C4-2B (cell line): ENCODE measurements at regions not wholly inside any gene's neighbourhood (a gene's known extent, or its start where the extent isn't known, plus 50 kb on each side); places are given as distances from the start of the nearest gene placed in this dataset.
"Not testable (repeated sequence)": the region's sequence is repeated elsewhere in the genome, so short reads cannot be mapped to it uniquely, and the experiment has no call there.

ENCODE experiments used
- H3K27ac ChIP-seq: fragments of 450-650 bp; 2 replicates; pipeline ENCODE4 v1.5.1; 2017
- ZFX ChIP-seq: fragments of 450-650 bp; IDR thresholded peaks from 2 replicates; pipeline ENCODE4 v1.6.1; 2017
- TF ChIP-seq, protein P1 (sequence below): fragments of 450-650 bp; conservative IDR thresholded peaks from 2 replicates; pipeline ENCODE4 v1.5.1; 2017; ENCODE audit warnings: mild to moderate bottlenecking

GRCh38 chr4:27119239-27119638 is 258.6 kb downstream of the STIM2 start:
- H3K27ac ChIP-seq: no peak overlapping the region
- TF ChIP-seq, protein P1, sequence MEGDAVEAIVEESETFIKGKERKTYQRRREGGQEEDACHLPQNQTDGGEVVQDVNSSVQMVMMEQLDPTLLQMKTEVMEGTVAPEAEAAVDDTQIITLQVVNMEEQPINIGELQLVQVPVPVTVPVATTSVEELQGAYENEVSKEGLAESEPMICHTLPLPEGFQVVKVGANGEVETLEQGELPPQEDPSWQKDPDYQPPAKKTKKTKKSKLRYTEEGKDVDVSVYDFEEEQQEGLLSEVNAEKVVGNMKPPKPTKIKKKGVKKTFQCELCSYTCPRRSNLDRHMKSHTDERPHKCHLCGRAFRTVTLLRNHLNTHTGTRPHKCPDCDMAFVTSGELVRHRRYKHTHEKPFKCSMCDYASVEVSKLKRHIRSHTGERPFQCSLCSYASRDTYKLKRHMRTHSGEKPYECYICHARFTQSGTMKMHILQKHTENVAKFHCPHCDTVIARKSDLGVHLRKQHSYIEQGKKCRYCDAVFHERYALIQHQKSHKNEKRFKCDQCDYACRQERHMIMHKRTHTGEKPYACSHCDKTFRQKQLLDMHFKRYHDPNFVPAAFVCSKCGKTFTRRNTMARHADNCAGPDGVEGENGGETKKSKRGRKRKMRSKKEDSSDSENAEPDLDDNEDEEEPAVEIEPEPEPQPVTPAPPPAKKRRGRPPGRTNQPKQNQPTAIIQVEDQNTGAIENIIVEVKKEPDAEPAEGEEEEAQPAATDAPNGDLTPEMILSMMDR: no peak
- TF ChIP-seq ZFX: no peak

GRCh38 chr4:27121830-27122229 is 261.2 kb downstream of the STIM2 start:
- no peak for TF ChIP-seq ZFX
- TF ChIP-seq, protein P1: no peak
- H3K27ac ChIP-seq: no peak overlapping the region

DNA sequence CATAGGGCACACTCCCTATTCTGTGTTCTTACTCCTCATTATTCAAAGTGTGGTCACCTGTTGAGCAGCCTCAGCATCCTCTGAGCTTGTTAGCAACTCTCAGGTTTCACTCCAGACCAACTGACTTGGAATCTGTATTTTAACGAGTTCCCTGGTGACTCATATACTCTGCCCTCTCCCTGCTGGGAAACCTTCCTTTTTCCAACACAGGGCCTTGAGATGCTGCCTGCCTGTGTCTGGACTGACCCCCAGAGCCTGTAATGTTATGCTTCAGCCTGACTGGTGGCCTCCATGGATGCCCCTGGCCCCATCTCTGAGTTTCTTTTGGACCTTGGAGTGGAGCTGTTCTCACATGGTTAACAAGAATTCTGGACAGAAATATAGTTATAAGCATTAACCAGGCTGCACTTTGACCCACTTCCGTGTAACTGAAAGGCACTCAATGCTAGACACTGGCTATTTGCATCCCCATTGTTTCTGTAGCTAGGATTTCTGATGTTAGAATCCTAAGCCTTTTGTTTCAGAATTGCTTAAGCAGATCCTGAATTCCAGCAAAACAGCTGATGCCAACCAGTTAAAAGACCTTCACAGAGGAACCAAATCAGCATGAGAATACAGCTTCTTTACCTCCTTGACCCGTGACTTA is 262.6 kb downstream of the STIM2 start:
- no peak for TF ChIP-seq ZFX
- TF ChIP-seq, protein P1: no peak
- H3K27ac ChIP-seq: no peak overlapping the region

- no peak overlapping the region for H3K27ac ChIP-seq
- no peak for TF ChIP-seq ZFX
- TF ChIP-seq, protein P1: no peak
Measured at GRCh38 chr4:27123769-27124124, 263.1 kb downstream of the STIM2 start.

- H3K27ac ChIP-seq: not testable (repeated sequence)
Measured at GRCh38 chr4:27126895-27127294, 266.3 kb downstream of the STIM2 start.

- no peak overlapping the region for H3K27ac ChIP-seq
- TF ChIP-seq, protein P1: no peak
- TF ChIP-seq ZFX: no peak
Measured at GRCh38 chr4:27128443-27128842, 267.8 kb downstream of the STIM2 start.

- TF ChIP-seq ZFX: no peak
- TF ChIP-seq, protein P1: no peak
- no peak overlapping the region for H3K27ac ChIP-seq
Measured at GRCh38 chr4:27129871-27130366, 269.3 kb downstream of the STIM2 start.

DNA sequence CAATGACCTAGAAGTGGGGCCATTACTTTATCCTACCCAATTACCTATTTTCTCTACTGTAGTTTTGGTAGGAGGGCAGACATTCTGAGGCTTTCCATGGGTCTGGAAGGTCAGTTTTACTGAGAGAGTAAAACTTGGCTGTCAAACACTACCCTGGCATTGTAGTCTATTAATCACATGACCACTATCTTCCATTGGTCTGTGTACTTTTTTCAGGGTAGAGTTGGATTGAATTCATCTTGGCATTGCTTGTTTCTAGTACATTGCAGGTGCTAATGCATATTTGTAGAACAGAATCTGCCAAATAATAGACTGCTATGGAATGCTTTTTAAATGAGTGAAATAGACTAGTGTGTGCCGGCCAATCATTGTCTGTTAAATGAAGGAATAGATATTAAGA is 271.9 kb downstream of the STIM2 start:
- TF ChIP-seq, protein P1: no peak
- no peak for TF ChIP-seq ZFX
- H3K27ac ChIP-seq: no peak overlapping the region
